Neural cell (in vitro differentiated cells): ENCODE measurements at regions not wholly inside any gene's neighbourhood (a gene's known extent, or its start where the extent isn't known, plus 50 kb on each side); places are given as distances from the start of the nearest gene placed in this dataset.

Source experiments
- EP300 ChIP-seq: fragments of 450-650 bp; conservative IDR thresholded peaks from 2 replicates; pipeline ENCODE4 v1.6.1; 2014; ENCODE audit warnings: antibody characterized with exemption, mild to moderate bottlenecking, moderate library complexity; ENCODE audit not compliant: poor library complexity, severe bottlenecking
- EZH2 ChIP-seq: fragments of 200-600, 300-800 bp; shearing (Covaris generic), sonication (generic); IDR thresholded peaks from 2 replicates; pipeline ENCODE4 v1.6.1; 2014; ENCODE audit warnings: antibody characterized with exemption, low read length, borderline replicate concordance, mild to moderate bottlenecking; ENCODE audit not compliant: insufficient read depth, poor library complexity, severe bottlenecking
- MXI1 ChIP-seq: fragments of 450-650 bp; conservative IDR thresholded peaks from 2 replicates; pipeline ENCODE4 v1.6.1; 2014; ENCODE audit warnings: antibody characterized with exemption, mild to moderate bottlenecking; ENCODE audit not compliant: poor library complexity, severe bottlenecking
- POLR2AphosphoS5 ChIP-seq: IDR thresholded peaks from 2 replicates; pipeline ENCODE4 v1.6.1; 2012
- RAD21 ChIP-seq: fragments of 450-650 bp; conservative IDR thresholded peaks from 2 replicates; pipeline ENCODE4 v1.6.1; 2014; ENCODE audit warnings: antibody characterized with exemption, mild to moderate bottlenecking, moderate library complexity
- SMC3 ChIP-seq: fragments of 450-650 bp; conservative IDR thresholded peaks from 2 replicates; pipeline ENCODE4 v1.6.1; 2014; ENCODE audit warnings: antibody characterized with exemption, mild to moderate bottlenecking, moderate library complexity; ENCODE audit not compliant: poor library complexity
- TAF1 ChIP-seq: IDR thresholded peaks from 2 replicates; pipeline ENCODE4 v1.6.1; 2012; ENCODE audit warnings: low read depth
- TF ChIP-seq, protein P1 (sequence below): fragments of 450-650 bp; IDR thresholded peaks from 2 replicates; pipeline ENCODE4 v1.5.1; 2014; ENCODE audit warnings: antibody characterized with exemption, mild to moderate bottlenecking, moderate library complexity; ENCODE audit not compliant: poor library complexity, severe bottlenecking
- TF ChIP-seq, protein P2 (sequence below): IDR thresholded peaks from 2 replicates; pipeline ENCODE4 v1.6.1; 2012; ENCODE audit warnings: borderline replicate concordance

DNA sequence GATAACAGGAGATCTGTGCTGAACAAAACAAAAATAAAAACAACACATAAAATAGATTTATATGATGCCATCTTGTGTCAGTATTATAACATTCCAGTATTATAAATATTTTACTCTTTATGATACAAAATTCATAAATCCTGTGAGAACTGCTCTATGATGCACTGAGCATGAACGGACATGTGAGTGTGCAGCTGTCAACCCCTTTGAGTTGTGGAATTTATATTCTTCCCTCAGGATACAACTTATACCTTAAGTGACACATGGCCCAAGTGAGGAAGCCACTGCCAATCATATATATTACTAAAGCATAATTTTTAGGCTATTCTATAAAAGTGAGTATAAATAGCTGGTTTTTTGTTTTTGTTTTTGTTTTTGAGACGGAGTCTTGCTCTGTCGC is 116.0 kb upstream of the OR13F1 start:
- TF ChIP-seq, protein P1, sequence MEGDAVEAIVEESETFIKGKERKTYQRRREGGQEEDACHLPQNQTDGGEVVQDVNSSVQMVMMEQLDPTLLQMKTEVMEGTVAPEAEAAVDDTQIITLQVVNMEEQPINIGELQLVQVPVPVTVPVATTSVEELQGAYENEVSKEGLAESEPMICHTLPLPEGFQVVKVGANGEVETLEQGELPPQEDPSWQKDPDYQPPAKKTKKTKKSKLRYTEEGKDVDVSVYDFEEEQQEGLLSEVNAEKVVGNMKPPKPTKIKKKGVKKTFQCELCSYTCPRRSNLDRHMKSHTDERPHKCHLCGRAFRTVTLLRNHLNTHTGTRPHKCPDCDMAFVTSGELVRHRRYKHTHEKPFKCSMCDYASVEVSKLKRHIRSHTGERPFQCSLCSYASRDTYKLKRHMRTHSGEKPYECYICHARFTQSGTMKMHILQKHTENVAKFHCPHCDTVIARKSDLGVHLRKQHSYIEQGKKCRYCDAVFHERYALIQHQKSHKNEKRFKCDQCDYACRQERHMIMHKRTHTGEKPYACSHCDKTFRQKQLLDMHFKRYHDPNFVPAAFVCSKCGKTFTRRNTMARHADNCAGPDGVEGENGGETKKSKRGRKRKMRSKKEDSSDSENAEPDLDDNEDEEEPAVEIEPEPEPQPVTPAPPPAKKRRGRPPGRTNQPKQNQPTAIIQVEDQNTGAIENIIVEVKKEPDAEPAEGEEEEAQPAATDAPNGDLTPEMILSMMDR = no peak
- TF ChIP-seq, protein P2, sequence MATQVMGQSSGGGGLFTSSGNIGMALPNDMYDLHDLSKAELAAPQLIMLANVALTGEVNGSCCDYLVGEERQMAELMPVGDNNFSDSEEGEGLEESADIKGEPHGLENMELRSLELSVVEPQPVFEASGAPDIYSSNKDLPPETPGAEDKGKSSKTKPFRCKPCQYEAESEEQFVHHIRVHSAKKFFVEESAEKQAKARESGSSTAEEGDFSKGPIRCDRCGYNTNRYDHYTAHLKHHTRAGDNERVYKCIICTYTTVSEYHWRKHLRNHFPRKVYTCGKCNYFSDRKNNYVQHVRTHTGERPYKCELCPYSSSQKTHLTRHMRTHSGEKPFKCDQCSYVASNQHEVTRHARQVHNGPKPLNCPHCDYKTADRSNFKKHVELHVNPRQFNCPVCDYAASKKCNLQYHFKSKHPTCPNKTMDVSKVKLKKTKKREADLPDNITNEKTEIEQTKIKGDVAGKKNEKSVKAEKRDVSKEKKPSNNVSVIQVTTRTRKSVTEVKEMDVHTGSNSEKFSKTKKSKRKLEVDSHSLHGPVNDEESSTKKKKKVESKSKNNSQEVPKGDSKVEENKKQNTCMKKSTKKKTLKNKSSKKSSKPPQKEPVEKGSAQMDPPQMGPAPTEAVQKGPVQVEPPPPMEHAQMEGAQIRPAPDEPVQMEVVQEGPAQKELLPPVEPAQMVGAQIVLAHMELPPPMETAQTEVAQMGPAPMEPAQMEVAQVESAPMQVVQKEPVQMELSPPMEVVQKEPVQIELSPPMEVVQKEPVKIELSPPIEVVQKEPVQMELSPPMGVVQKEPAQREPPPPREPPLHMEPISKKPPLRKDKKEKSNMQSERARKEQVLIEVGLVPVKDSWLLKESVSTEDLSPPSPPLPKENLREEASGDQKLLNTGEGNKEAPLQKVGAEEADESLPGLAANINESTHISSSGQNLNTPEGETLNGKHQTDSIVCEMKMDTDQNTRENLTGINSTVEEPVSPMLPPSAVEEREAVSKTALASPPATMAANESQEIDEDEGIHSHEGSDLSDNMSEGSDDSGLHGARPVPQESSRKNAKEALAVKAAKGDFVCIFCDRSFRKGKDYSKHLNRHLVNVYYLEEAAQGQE = no peak
- TF ChIP-seq POLR2AphosphoS5 (no peak), TAF1 (no peak), EZH2 (no peak), RAD21 (no peak), MXI1 (no peak), EP300 (no peak), SMC3 (no peak)
